ENCODE measurements at regions not wholly inside any gene's neighbourhood (a gene's known extent, or its start where the extent isn't known, plus 50 kb on each side); places are given as distances from the start of the nearest gene placed in this dataset.

GRCh38 chr7:113825832-113826231 lies 93.0 kb downstream of the PPP1R3A start:
- Histone ChIP-seq H3K79me2 (ENCODE audit: insufficient read depth, low read length) (no peaks in the 10 kb centered on the region), H3K9ac (ENCODE audit: low read depth, low read length, poor library complexity, severe bottlenecking) (no peak overlapping the region), H3F3A (ENCODE audit: low read depth) (no peaks in the 10 kb centered on the region), H4K20me1 (ENCODE audit: insufficient read depth, low read length, poor library complexity, severe bottlenecking) (no peaks in the 10 kb centered on the region), H3K36me3 (ENCODE audit: insufficient read depth, low read length) (no peaks in the 10 kb centered on the region), H3K4me3 (ENCODE audit: low read length, poor library complexity, severe bottlenecking) (no peak overlapping the region), H3K4me2 (ENCODE audit: low read depth, low read length, poor library complexity, severe bottlenecking) (no peak overlapping the region), H3K9me3 (ENCODE audit: insufficient read depth, low read depth, low read length) (no peaks in the 10 kb centered on the region), H3K27me3 (ENCODE audit: insufficient read depth, low read length, poor library complexity, severe bottlenecking) (no peaks in the 10 kb centered on the region), H2AFZ (ENCODE audit: low read length) (no peak overlapping the region), H3K4me1 (ENCODE audit: insufficient read depth, low read length, poor library complexity, severe bottlenecking) (no peaks in the 10 kb centered on the region), H3K9me2 (replicated peaks; ENCODE audit: low read depth, low read length) (no peaks in the 10 kb centered on the region)
- no peak for TF ChIP-seq CTCF (conservative IDR thresholded peaks at IDR 0.05; ENCODE audit: low read length)
- no peak for TF ChIP-seq EZH2phosphoT487 (IDR thresholded peaks at IDR 0.05; ENCODE audit: borderline replicate concordance)

GRCh38 chr7:113824117-113824823 lies 94.5 kb downstream of the PPP1R3A start:
- Histone ChIP-seq H3K9me2 (replicated peaks; ENCODE audit: low read depth, low read length) (no peaks in the 10 kb centered on the region), H3K27me3 (ENCODE audit: insufficient read depth, low read length, poor library complexity, severe bottlenecking) (no peaks in the 10 kb centered on the region), H3K9me3 (ENCODE audit: insufficient read depth, low read depth, low read length) (no peaks in the 10 kb centered on the region), H4K20me1 (ENCODE audit: insufficient read depth, low read length, poor library complexity, severe bottlenecking) (no peaks in the 10 kb centered on the region), H3K36me3 (ENCODE audit: insufficient read depth, low read length) (no peaks in the 10 kb centered on the region), H3K4me1 (ENCODE audit: insufficient read depth, low read length, poor library complexity, severe bottlenecking) (no peaks in the 10 kb centered on the region), H3F3A (ENCODE audit: low read depth) (no peaks in the 10 kb centered on the region), H3K9ac (ENCODE audit: low read depth, low read length, poor library complexity, severe bottlenecking) (no peak overlapping the region), H2AFZ (ENCODE audit: low read length) (no peak overlapping the region), H3K79me2 (ENCODE audit: insufficient read depth, low read length) (no peaks in the 10 kb centered on the region), H3K4me3 (ENCODE audit: low read length, poor library complexity, severe bottlenecking) (no peak overlapping the region), H3K4me2 (ENCODE audit: low read depth, low read length, poor library complexity, severe bottlenecking) (no peak overlapping the region)
- TF ChIP-seq EZH2phosphoT487 (IDR thresholded peaks at IDR 0.05; ENCODE audit: borderline replicate concordance) (no peak), CTCF (conservative IDR thresholded peaks at IDR 0.05; ENCODE audit: low read length) (no peak)

DNA sequence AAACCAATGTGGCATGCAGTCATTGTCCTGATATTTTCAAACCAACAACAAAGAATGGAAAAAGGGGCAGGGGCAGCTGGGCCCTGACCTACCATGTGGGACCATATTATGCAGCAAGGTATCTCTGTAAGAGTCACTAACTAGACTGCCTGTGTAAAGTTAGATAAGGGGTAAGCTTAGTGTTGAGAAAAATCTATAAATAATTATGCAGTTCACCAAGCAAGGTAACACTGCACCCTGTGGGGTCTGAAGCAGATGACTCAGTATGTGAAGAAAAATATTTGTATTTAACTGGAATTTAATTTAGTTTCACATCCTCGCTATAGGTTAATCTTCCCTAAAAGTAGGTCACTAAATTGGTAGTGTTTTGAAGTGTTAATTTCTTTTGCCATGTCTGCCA lies 99.3 kb downstream of the PPP1R3A start:
- Histone ChIP-seq H3K36me3 (ENCODE audit: insufficient read depth, low read length) (no peaks in the 10 kb centered on the region), H4K20me1 (ENCODE audit: insufficient read depth, low read length, poor library complexity, severe bottlenecking) (no peaks in the 10 kb centered on the region)
- no peak for TF ChIP-seq CTCF (conservative IDR thresholded peaks at IDR 0.05; ENCODE audit: low read length)
- no peak for TF ChIP-seq EZH2phosphoT487 (IDR thresholded peaks at IDR 0.05; ENCODE audit: borderline replicate concordance)

More for the DNA sequence above, 99.3 kb downstream of the PPP1R3A start:
- Histone ChIP-seq H3K79me2 (ENCODE audit: insufficient read depth, low read length) (no peaks in the 10 kb centered on the region), H3K9ac (ENCODE audit: low read depth, low read length, poor library complexity, severe bottlenecking) (no peak overlapping the region), H3K4me1 (ENCODE audit: insufficient read depth, low read length, poor library complexity, severe bottlenecking) (no peaks in the 10 kb centered on the region), H3K27me3 (ENCODE audit: insufficient read depth, low read length, poor library complexity, severe bottlenecking) (no peaks in the 10 kb centered on the region), H3K4me2 (ENCODE audit: low read depth, low read length, poor library complexity, severe bottlenecking) (no peak overlapping the region), H3K4me3 (ENCODE audit: low read length, poor library complexity, severe bottlenecking) (no peak overlapping the region), H3K9me3 (ENCODE audit: insufficient read depth, low read depth, low read length) (no peaks in the 10 kb centered on the region), H3F3A (ENCODE audit: low read depth) (no peaks in the 10 kb centered on the region), H2AFZ (ENCODE audit: low read length) (no peak overlapping the region), H3K9me2 (replicated peaks; ENCODE audit: low read depth, low read length) (no peaks in the 10 kb centered on the region)
